ENCODE measurements at regions not wholly inside any gene's neighbourhood (a gene's known extent, or its start where the extent isn't known, plus 50 kb on each side); places are given as distances from the start of the nearest gene placed in this dataset.
"Not testable (repeated sequence)": the region's sequence is repeated elsewhere in the genome, so short reads cannot be mapped to it uniquely, and the experiment has no call there.

GRCh38 chr11:129733384-129733783, 82.3 kb upstream of the TMEM45B start:
- FAIRE-seq: no peak

DNA sequence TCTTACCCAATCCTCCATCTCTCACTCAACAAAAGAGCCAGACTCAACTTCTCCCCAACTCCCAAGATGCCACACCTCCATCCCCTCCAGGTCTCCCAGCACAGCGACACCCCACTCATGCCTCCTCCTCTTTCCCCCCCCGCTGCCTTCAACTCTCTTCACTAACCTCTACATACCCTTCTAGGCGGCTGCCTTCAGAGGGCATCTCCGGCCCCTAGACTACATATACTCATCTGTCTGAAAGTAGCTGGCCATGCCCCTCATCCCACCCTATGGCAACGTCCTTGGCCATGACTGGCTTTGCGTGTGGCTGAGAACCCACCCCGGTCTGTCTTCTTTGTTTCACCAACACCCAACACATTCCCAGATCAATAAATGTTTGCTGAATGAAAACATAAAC, 81.7 kb upstream of the TMEM45B start:
- no peak for FAIRE-seq

DNA sequence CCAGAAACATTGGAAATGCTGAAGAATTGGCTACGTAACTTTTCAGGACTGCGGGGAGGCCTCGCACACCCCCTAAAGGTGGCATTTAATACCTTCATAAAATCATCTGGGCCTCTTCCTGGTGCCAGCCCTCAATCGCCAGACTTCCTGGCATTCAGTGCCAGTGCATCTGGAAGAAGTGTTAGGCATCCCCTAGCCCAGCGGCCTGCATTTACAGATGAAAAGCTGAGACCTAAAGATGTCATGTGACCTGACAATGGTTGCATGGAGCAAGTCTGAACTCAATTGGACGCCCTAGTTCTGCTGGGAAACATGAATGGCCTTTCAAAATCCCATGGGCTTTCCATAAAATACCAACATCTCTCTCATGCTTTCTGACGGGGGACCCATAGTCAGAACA, 81.0 kb upstream of the TMEM45B start:
- FAIRE-seq: no peak

DNA sequence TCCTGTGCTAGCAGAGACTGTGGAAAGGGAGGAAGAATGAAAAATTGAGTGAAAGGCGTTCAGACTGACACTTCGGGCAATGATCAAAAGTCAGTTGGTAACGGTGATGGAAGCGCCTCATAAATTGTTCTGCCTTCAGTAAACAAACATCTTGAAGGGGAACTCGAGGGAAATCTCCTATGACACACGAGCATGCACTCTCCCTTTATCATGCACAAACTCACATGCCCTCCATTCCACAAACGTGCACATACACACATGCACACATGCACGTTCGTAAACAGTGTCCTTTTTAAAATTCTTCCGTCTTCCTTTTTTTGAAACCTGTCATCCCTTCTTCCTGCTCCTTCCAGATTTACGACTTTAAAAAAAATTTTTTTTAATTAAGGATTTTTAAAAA, 77.8 kb upstream of the TMEM45B start:
- FAIRE-seq: no peak

GRCh38 chr11:129738242-129738641, 77.4 kb upstream of the TMEM45B start:
- FAIRE-seq: no peak

- FAIRE-seq: no peak
Observed at GRCh38 chr11:129739339-129739738, 76.3 kb upstream of the TMEM45B start.

GRCh38 chr11:129740125-129740719, 75.4 kb upstream of the TMEM45B start:
- FAIRE-seq: no peak

DNA sequence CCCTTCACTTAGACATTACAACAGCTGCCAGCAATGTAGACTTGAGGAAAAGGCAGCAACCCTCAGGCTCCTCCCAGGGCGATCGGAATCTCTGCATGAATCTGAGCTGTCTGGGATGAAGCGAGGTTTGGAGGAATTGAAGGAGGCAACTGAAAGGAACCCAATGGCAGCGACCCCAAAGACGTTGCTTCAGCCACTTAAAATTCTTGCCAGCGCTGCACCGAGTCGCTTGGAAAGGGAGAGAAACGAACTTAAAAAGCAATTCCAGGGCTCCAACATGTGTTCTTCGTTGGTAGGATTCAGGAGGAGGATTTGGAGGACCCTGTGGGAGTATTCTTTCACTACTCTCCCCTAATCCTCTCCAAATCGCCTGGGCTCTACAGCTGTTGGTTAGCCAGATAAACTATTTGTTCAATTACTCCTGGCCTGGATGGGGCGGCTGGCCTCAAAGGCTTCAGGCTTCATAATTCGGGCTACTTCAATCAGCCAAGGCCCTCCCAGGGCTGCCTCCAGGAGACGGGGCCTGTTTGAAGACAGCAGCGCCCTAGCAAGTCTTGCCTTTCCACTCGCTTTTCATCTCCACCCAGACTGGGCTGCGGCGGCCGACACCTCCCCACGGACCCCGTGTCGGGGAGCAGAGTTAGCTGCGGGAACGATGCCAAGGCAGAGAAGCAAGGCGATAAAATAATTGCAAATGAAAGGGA, 72.4 kb upstream of the TMEM45B start:
- no peak for FAIRE-seq

DNA sequence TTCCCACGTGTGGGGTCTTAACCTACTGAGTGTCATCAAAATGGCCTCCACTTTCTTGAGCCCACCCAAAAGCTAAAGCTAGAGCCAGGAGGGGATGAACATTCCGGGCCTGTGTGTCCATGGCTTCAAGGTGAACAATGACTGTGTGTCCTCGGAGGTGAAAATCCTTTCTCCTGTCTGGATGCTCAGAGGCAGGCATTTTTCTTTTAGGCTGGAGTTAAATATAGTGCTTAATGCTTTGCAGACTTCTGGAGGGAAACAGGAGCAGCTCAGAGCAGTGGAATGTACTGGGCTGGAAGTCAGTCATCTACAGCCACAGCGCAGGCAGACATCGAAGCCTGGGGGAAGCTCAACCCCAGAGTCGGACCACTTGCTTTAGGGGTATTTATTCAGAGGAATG, 68.6 kb upstream of the TMEM45B start:
- FAIRE-seq: no peak

DNA sequence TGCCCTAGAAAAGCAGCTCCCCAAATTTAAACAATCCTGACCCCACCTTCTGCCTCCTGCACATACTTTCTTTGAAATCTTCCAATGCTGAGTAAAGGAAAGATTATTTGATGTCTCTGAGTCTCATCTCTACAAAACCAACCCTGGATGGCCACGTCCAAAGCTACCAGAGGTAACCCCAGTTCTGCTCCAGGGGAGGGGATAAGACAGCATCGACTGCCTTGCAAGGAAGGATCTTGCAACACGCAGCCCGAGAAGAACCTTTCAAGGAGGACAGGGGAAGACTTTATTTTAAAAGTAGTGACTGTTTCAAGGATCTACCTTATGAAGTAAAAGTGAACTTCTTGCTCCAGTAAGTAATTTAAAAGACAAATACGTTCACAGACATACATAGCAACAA, 66.5 kb upstream of the TMEM45B start:
- no peak for FAIRE-seq

DNA sequence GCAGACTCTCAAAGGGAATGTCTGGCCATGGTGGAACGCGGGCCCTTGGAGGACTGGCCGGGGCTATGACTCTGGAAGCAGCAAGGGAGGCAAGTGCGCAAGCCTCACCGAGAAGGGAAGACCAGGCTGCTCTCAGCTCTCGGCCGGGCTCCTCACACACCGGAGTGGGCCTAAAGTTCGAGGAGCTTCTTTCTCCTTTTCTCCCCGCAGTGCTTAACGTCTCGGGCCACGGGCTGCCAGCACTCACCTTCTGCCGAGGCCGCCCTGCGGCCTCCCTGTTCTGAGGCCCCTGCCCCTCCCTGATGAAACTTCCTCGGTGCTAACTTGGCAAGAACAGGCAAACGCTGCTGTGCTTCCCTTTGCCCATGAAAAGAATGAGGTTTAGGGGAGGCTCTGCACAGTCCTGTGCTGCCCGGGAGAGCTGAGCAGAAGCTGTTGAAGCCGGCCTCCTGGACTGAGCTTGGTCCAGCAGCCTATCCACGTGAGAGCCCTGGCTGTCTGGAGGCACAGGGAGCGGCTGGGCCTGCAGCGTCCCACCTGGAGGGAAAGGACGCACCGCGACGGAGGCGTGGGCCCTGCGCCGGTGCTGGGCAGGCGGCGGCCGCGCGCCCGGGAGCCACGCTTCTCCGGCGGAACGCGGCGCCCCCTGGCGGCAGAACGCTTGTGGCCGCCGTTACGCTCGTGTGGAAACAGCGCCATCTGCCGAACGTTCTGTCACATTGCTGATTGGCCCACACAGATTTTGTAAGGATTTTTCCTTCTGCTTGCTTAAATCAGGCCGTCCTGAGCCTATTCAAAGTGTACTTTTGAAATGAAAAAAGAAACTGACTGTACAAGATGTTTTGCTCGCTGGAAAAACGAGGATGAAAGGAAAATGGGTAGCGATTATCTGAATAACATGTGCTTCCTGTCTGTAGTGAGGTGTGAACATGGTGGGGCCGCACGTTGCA, 65.0 kb upstream of the TMEM45B start:
- FAIRE-seq: no peak

- no peak for FAIRE-seq
Observed at GRCh38 chr11:129751511-129751910, 64.1 kb upstream of the TMEM45B start.

DNA sequence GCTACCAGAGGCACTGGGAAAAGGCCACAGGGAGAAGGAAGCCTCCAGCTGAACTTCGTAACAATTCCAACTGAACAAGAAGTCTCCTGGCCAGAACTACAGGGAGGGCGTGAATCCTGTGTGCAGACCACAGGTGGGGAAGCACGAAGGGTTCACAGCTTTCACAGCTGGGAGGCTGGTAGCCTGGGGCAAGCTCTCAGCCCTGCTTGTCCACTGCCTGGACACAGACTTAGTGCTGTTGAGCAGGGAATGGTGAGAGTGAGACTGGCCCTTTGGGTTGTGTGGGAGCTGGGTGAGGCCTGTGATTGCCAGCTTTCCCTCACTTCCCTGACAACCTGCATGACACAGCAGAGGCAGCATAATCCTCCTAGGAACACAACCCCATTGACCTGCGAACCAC, 52.1 kb upstream of the TMEM45B start:
- not testable (repeated sequence) for FAIRE-seq

DNA sequence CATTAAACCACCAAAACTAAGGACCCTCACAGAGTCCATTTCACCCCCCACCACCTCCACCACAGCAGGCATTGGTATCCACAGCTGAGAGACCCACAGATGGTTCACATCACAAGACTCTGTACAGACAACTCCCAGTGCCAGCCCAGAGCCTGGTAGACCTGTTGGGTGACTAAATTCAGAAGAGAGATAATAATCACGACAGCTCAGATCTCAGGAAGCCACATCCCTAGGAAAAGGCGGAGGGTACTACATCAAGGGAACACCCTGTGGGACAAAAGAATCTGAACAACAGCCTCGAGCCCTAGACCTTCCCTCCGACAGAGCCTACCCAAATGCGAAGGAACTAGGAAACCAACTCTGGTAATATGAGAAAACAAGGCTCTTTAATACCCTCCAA, 51.4 kb upstream of the TMEM45B start:
- not testable (repeated sequence) for FAIRE-seq
